Panc1 (cell line): ENCODE measurements at regions not wholly inside any gene's neighbourhood (a gene's known extent, or its start where the extent isn't known, plus 50 kb on each side); places are given as distances from the start of the nearest gene placed in this dataset.

ENCODE experiments used
- CTCF ChIP-seq: fragments of 450-650 bp; IDR thresholded peaks from 2 replicates; pipeline ENCODE4 v1.5.1; 2017; ENCODE audit warnings: mild to moderate bottlenecking
- POLR2AphosphoS5 ChIP-seq: IDR thresholded peaks from 2 replicates; pipeline ENCODE4 v1.6.1; 2012; ENCODE audit warnings: mild to moderate bottlenecking, low read depth, low read length, moderate library complexity
- REST ChIP-seq, 2 experiments: IDR thresholded peaks; 2 replicates each; pipeline ENCODE4 v1.6.1; 2011 to 2012; ENCODE audit warnings: low read depth in 2 of 2, control low read depth in 1 of 2, low read length in 1 of 2, mild to moderate bottlenecking in 1 of 2, moderate library complexity in 1 of 2; ENCODE audit not compliant: insufficient read depth in 1 of 2
- SIN3A ChIP-seq: IDR thresholded peaks from 2 replicates; pipeline ENCODE4 v1.6.1; 2012; ENCODE audit warnings: low read depth, mild to moderate bottlenecking, low read length, moderate library complexity, borderline replicate concordance; ENCODE audit not compliant: insufficient read depth
- TCF7L2 ChIP-seq: IDR thresholded peaks from 2 replicates; pipeline ENCODE4 v1.6.1; 2011; ENCODE audit warnings: mild to moderate bottlenecking, low read depth, low read length, inconsistent platforms

DNA sequence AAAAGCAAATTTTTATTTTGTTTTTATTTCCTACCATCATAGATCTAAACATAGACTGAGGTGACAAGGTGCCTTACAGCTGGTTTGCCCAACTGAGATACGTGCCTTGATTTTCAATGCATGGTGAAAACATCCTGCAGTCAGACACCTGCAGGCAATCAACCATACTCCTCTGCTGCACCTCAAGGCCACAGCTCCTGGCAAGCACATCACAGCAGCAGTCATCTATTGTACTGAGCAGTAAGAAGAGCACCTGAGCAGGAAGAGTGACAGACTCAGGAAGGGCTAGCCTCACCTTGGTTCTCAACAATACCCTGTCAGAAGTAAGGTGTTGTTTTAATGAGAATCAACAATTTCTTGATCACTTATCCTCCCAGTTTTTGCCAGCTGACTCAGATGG, 1206.8 kb upstream of the NRXN1 start:
- TF ChIP-seq CTCF: no peak
- no peak for TF ChIP-seq POLR2AphosphoS5
- no peak for TF ChIP-seq REST (IDR thresholded peaks at IDR 0.05; ENCODE audit: insufficient read depth in 1 of 2, low read depth in 2 of 2, low read length in 1 of 2)
- TF ChIP-seq SIN3A: no peak
- no peak for TF ChIP-seq TCF7L2
